ENCODE measurements at regions not wholly inside any gene's neighbourhood (a gene's known extent, or its start where the extent isn't known, plus 50 kb on each side); places are given as distances from the start of the nearest gene placed in this dataset.

DNA sequence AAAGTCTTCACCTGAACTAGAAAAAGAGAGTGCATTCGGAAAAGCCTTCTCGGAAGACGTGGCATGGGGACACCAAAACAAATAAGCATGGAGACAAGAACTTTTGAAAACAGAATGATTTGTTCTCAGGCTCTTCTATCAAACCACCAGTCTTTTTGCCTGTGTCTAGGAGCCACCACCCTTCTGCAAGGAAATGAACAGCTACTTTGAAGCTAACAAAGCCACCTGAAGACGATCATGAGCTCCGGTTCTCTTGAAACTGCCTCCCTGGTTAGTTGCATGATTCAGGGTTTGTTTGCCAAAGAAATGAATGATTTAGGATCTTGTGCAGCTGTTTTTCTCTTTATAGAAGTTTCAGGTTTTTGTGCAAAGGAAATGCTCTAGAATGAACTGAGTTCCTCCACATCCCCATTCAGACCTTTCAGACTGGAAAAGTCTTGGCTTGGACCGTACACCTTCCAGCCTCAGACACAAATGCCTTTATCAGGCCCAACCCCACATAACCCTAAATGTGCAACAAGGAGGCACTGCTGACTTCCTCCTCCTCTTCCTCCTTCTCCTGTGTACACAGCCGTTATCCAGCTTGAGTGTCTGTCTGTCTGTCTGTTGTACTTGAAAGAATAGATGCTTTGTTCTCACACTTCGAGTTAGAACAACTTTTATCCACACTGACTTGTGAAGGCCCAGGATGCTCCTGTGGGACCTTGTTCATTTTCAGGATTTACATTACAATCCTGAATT, 334.8 kb upstream of the KLF3 start:
- no peaks in the 10 kb centered on the region for H3K27me3 ChIP-seq (ENCODE audit: control insufficient read depth in 2 of 2, insufficient read depth in 2 of 2, low read length in 2 of 2)
- H3K4me3 ChIP-seq, result no peak overlapping the region
- H3K4me2 ChIP-seq (ENCODE audit: insufficient read depth, low read length), result 0 out of 2 replicates have a peak overlapping the region, but pooled peaks have one; percentile 20
- peaks cover 18 to 32% of the 10 kb centered on the region in 2 experiments for H3K4me1 ChIP-seq (replicated peaks in 1 of 2; ENCODE audit: control insufficient read depth in 2 of 2, insufficient read depth in 2 of 2, low read length in 2 of 2)
- H3K9ac ChIP-seq (ENCODE audit: insufficient read depth in 1 of 2, low read depth in 2 of 2, low read length in 2 of 2), result no peak overlapping the region
- DNase-seq (ENCODE audit: extremely low read depth in 1 of 4, low spot score in 3 of 4) (peak in 1 of 4 experiments; percentile 40), FAIRE-seq (peak; percentile 59), ATAC-seq (peak; percentile 16; the same call in 2 of the 3 replicates)
- H3K36me3 ChIP-seq (ENCODE audit: control insufficient read depth, insufficient read depth, low read length), result no peaks in the 10 kb centered on the region
- intact Hi-C loops (cut with micrococcal nuclease) (loop anchor here (1.0 to 10.0 kb wide), 3 partner anchors 54 to 292 kb away; no protein-coding TSS in a partner anchor), in situ Hi-C loops (cut with MboI) (no loop called here)
- peaks cover 12% of the 10 kb centered on the region for H3K9me3 ChIP-seq (replicated peaks; ENCODE audit: control insufficient read depth, insufficient read depth, low read depth, low read length)
- BruUV-seq (replicated peaks), result no TSS peak
- CTCF ChIA-PET (ENCODE audit: low intra/inter-chr PET ratio), result no interaction called here
- H2AFZ ChIP-seq (ENCODE audit: low read depth, low read length), result peak overlapping the region; percentile 72
- H3K9me1 ChIP-seq (ENCODE audit: control insufficient read depth, insufficient read depth, low read length), result no peaks in the 10 kb centered on the region
- no peaks in the 10 kb centered on the region for H4K20me1 ChIP-seq (replicated peaks; ENCODE audit: control insufficient read depth, insufficient read depth, low read length)
- H3K27ac ChIP-seq (ENCODE audit: extremely low read depth, low read depth, low read length), result no peak overlapping the region; the same call in 2 of the 3 replicates
- TF ChIP-seq, protein P1, sequence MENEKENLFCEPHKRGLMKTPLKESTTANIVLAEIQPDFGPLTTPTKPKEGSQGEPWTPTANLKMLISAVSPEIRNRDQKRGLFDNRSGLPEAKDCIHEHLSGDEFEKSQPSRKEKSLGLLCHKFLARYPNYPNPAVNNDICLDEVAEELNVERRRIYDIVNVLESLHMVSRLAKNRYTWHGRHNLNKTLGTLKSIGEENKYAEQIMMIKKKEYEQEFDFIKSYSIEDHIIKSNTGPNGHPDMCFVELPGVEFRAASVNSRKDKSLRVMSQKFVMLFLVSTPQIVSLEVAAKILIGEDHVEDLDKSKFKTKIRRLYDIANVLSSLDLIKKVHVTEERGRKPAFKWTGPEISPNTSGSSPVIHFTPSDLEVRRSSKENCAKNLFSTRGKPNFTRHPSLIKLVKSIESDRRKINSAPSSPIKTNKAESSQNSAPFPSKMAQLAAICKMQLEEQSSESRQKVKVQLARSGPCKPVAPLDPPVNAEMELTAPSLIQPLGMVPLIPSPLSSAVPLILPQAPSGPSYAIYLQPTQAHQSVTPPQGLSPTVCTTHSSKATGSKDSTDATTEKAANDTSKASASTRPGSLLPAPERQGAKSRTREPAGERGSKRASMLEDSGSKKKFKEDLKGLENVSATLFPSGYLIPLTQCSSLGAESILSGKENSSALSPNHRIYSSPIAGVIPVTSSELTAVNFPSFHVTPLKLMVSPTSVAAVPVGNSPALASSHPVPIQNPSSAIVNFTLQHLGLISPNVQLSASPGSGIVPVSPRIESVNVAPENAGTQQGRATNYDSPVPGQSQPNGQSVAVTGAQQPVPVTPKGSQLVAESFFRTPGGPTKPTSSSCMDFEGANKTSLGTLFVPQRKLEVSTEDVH (IDR thresholded peaks at IDR 0.05; ENCODE audit: low read depth, partially characterized antibody), result no peak
- TF ChIP-seq CBFA2T3 (IDR thresholded peaks at IDR 0.05) (0 out of 2 replicates have a peak, but pooled peaks have one; percentile 9), MIER1 (IDR thresholded peaks at IDR 0.05; ENCODE audit: low read depth) (no peak), FOXA3 (CRISPR knock-in tag; conservative IDR thresholded peaks at IDR 0.05 in 1 of 2, IDR thresholded peaks at IDR 0.05 in 1 of 2) (peak; percentile 26 to 62; a peak in 2 of 4 replicates), PCBP2 (IDR thresholded peaks at IDR 0.05; ENCODE audit: low read depth, low read length, poor library complexity, severe bottlenecking) (no peak), SPI1 (IDR thresholded peaks at IDR 0.05; ENCODE audit: borderline replicate concordance, low read depth, low read length) (peak; percentile 43; the same call in 1 of the 2 replicates), SMAD2 (IDR thresholded peaks at IDR 0.05; ENCODE audit: low read depth, low read length) (no peak), CHAMP1 (IDR thresholded peaks at IDR 0.05) (0 out of 2 replicates have a peak, but pooled peaks have one; percentile 1), ETV6 (IDR thresholded peaks at IDR 0.05; ENCODE audit: borderline replicate concordance in 1 of 2, low read depth in 2 of 2, low read length in 1 of 2) (0 out of 4 replicates have a peak, but pooled peaks of 1 of the 2 experiments have one; percentile 32), ETV6 (CRISPR knock-in tag; IDR thresholded peaks at IDR 0.05; ENCODE audit: borderline replicate concordance) (no peak), CREB3L1 (IDR thresholded peaks at IDR 0.05; ENCODE audit: borderline replicate concordance, low read depth) (no peak), SMAD3 (CRISPR knock-in tag; conservative IDR thresholded peaks at IDR 0.05) (no peak), RCOR1 (IDR thresholded peaks at IDR 0.05; ENCODE audit: borderline replicate concordance in 1 of 2, low read depth in 2 of 2, low read length in 2 of 2) (0 out of 4 replicates have a peak, but pooled peaks of 1 of the 2 experiments have one; percentile 3), ZNF507 (tag; conservative IDR thresholded peaks at IDR 0.05) (no peak)
- POLR2A ChIA-PET, result interaction anchor here (1.1 to 1.4 kb wide), 2 partner anchors 12 to 54 kb away, joined by 3 read pairs; no protein-coding TSS in a partner anchor
- H3K79me2 ChIP-seq (ENCODE audit: control insufficient read depth, insufficient read depth, low read length), result no peaks in the 10 kb centered on the region
- WGBS (ENCODE audit: insufficient coverage, low coverage, missing lambda C conversion rate), result 35% methylated on average over 8 of the region's 8 CpGs

Measured in K562 (cell line).